Liver (tissue), 8 donors: ENCODE measurements at regions not wholly inside any gene's neighbourhood (a gene's known extent, or its start where the extent isn't known, plus 50 kb on each side); places are given as distances from the start of the nearest gene placed in this dataset.

Experiments
- DNase-seq: peaks from one replicate; pipeline ENCODE4 v3.0.0-alpha.2; 2017; ENCODE audit warnings: low spot score
- H3K27ac ChIP-seq, 2 donors: one replicate each; pipeline ENCODE4 v1.7.0; 2013; ENCODE audit warnings: inconsistent platforms in 2 of 2, low read length in 2 of 2, control low read depth in 1 of 2, low read depth in 1 of 2, mild to moderate bottlenecking in 1 of 2
- H3K27me3 ChIP-seq, 4 donors: one replicate each; pipeline versions ENCODE4 v1.6.1 to v1.7.0; 2013; ENCODE audit warnings: low read length in 3 of 4, inconsistent platforms in 1 of 4, mild to moderate bottlenecking in 1 of 4, moderate library complexity in 1 of 4; ENCODE audit not compliant: control insufficient read depth in 4 of 4, insufficient read depth in 4 of 4
- H3K36me3 ChIP-seq, 4 donors: one replicate each; pipeline versions ENCODE4 v1.6.1 to v1.7.0; 2013; ENCODE audit warnings: low read length in 3 of 4, mild to moderate bottlenecking in 3 of 4, low read depth in 1 of 4, moderate library complexity in 1 of 4; ENCODE audit not compliant: control insufficient read depth in 4 of 4, insufficient read depth in 3 of 4
- H3K4me1 ChIP-seq, 4 donors: one replicate each; pipeline versions ENCODE4 v1.6.1 to v1.7.0; 2013; ENCODE audit warnings: low read length in 3 of 4, mild to moderate bottlenecking in 3 of 4, moderate library complexity in 1 of 4; ENCODE audit not compliant: control insufficient read depth in 4 of 4, insufficient read depth in 4 of 4
- H3K4me3 ChIP-seq, 3 donors: one replicate each; pipeline versions ENCODE4 v1.6.1 to v1.7.0; 2013; ENCODE audit warnings: low read length in 3 of 3, control low read depth in 1 of 3, low read depth in 1 of 3, mild to moderate bottlenecking in 1 of 3
- H3K9ac ChIP-seq, 2 donors: one replicate each; pipeline ENCODE4 v1.7.0; 2013; ENCODE audit warnings: low read length in 2 of 2, mild to moderate bottlenecking in 2 of 2, moderate library complexity in 2 of 2, control low read depth in 1 of 2, low read depth in 1 of 2
- H3K9me3 ChIP-seq, 4 donors: one replicate each; pipeline versions ENCODE4 v1.6.1 to v1.7.0; 2013; ENCODE audit warnings: low read length in 3 of 4; ENCODE audit not compliant: control insufficient read depth in 4 of 4
- ATF3 ChIP-seq: IDR thresholded peaks from 2 replicates; pipeline ENCODE4 v1.6.1; 2016; ENCODE audit warnings: antibody characterized with exemption
- CTCF ChIP-seq: fragments of 150-350 bp; IDR thresholded peaks from 2 replicates; pipeline ENCODE4 v1.5.1; 2017; ENCODE audit warnings: improper control_type of control experiment, low read depth, low read length; ENCODE audit not compliant: missing input control
- EGR1 ChIP-seq, 2 donors: IDR thresholded peaks; 2 replicates each; pipeline ENCODE4 v1.6.1; 2016 to 2018; ENCODE audit warnings: antibody characterized with exemption in 2 of 2, low read depth in 2 of 2
- FOXA1 ChIP-seq: IDR thresholded peaks from 2 replicates; pipeline ENCODE4 v1.6.1; 2016; ENCODE audit warnings: antibody characterized with exemption
- FOXA2 ChIP-seq: IDR thresholded peaks from 2 replicates; pipeline ENCODE4 v1.6.1; 2016; ENCODE audit warnings: antibody characterized with exemption
- GABPA ChIP-seq, 2 donors: IDR thresholded peaks in 1 of 2; conservative IDR thresholded peaks in 1 of 2; 2 replicates each; pipeline ENCODE4 v1.6.1; 2016; ENCODE audit warnings: antibody characterized with exemption in 2 of 2, mild to moderate bottlenecking in 1 of 2, moderate library complexity in 1 of 2
- HNF4A ChIP-seq, 2 donors: conservative IDR thresholded peaks; 2 replicates each; pipeline ENCODE4 v1.6.1; 2016; ENCODE audit warnings: antibody characterized with exemption in 2 of 2, mild to moderate bottlenecking in 2 of 2
- HNF4G ChIP-seq: IDR thresholded peaks from 2 replicates; pipeline ENCODE4 v1.6.1; 2016; ENCODE audit warnings: antibody characterized with exemption
- JUND ChIP-seq, 2 donors: IDR thresholded peaks; 2 replicates each; pipeline ENCODE4 v1.6.1; 2016; ENCODE audit warnings: antibody characterized with exemption in 2 of 2
- MAX ChIP-seq: IDR thresholded peaks from 2 replicates; pipeline ENCODE4 v1.6.1; 2016; ENCODE audit warnings: antibody characterized with exemption
- NR2F2 ChIP-seq: IDR thresholded peaks from 2 replicates; pipeline ENCODE4 v1.6.1; 2016; ENCODE audit warnings: antibody characterized with exemption
- RAD21 ChIP-seq, 2 donors: IDR thresholded peaks; 2 replicates each; pipeline ENCODE4 v1.6.1; 2016; ENCODE audit warnings: antibody characterized with exemption in 2 of 2, mild to moderate bottlenecking in 2 of 2
- REST ChIP-seq: IDR thresholded peaks from 2 replicates; pipeline ENCODE4 v1.6.1; 2016; ENCODE audit warnings: antibody characterized with exemption, mild to moderate bottlenecking
- RXRA ChIP-seq, 2 donors: IDR thresholded peaks; 2 replicates each; pipeline ENCODE4 v1.6.1; 2017 to 2018; ENCODE audit warnings: antibody characterized with exemption in 2 of 2, mild to moderate bottlenecking in 1 of 2
- SP1 ChIP-seq: IDR thresholded peaks from 2 replicates; pipeline ENCODE4 v1.6.1; 2018; ENCODE audit warnings: antibody characterized with exemption, mild to moderate bottlenecking
- TAF1 ChIP-seq: conservative IDR thresholded peaks from 2 replicates; pipeline ENCODE4 v1.6.1; 2016; ENCODE audit warnings: antibody characterized with exemption, mild to moderate bottlenecking
- YY1 ChIP-seq: IDR thresholded peaks from 2 replicates; pipeline ENCODE4 v1.6.1; 2016; ENCODE audit warnings: antibody characterized with exemption, mild to moderate bottlenecking
- ZBTB33 ChIP-seq: IDR thresholded peaks from 2 replicates; pipeline ENCODE4 v1.6.1; 2016; ENCODE audit warnings: antibody characterized with exemption
- WGBS: extraction: QIAGEN DNeasy Blood & Tissue Kit; methylation state at CpG from one replicate; pipeline ENCODE4 v1.1.7; 2013; 5-methylcytosine and 5-hydroxymethylcytosine counted together
- donor health status: healthy.
- donor health status: healthy.
- donor health status: healthy.
- donor health status: healthy.
- donor health status: healthy.

GRCh38 chr2:190126798-190127197, 64.3 kb upstream of the MSTN start (continued):
- no peak for TF ChIP-seq CTCF
- TF ChIP-seq EGR1 (IDR thresholded peaks at IDR 0.05; ENCODE audit: low read depth in 2 of 2): no peak
- TF ChIP-seq JUND (IDR thresholded peaks at IDR 0.05): no peak
- no peak for TF ChIP-seq NR2F2
- no peak for TF ChIP-seq MAX
- no peak for TF ChIP-seq RAD21 (IDR thresholded peaks at IDR 0.05)

- H3K27me3 ChIP-seq: no peaks in the 10 kb centered on the region
- TF ChIP-seq FOXA1 (no peak), GABPA (IDR thresholded peaks at IDR 0.05 in 1 of 2, conservative IDR thresholded peaks at IDR 0.05 in 1 of 2) (no peak), CTCF (no peak), HNF4G (no peak), ZBTB33 (no peak), NR2F2 (no peak), YY1 (no peak), RXRA (IDR thresholded peaks at IDR 0.05) (no peak), TAF1 (no peak), HNF4A (conservative IDR thresholded peaks at IDR 0.05) (no peak), SP1 (no peak), REST (no peak), MAX (no peak), EGR1 (IDR thresholded peaks at IDR 0.05; ENCODE audit: low read depth in 2 of 2) (no peak), FOXA2 (no peak), JUND (IDR thresholded peaks at IDR 0.05) (no peak), ATF3 (no peak), RAD21 (IDR thresholded peaks at IDR 0.05) (no peak)
- WGBS: 90% methylated on average over 2 of the region's 2 CpGs
- no peak overlapping the region for H3K4me3 ChIP-seq
- no peaks in the 10 kb centered on the region for H3K9me3 ChIP-seq
- no peak for DNase-seq
- H3K36me3 ChIP-seq: no peaks in the 10 kb centered on the region
- H3K4me1 ChIP-seq: no peaks in the 10 kb centered on the region
- no peak overlapping the region for H3K9ac ChIP-seq
- no peak overlapping the region for H3K27ac ChIP-seq
These were observed 61.4 kb upstream of the MSTN start for GRCh38 chr2:190123956-190124355.
